ENCODE measurements at regions not wholly inside any gene's neighbourhood (a gene's known extent, or its start where the extent isn't known, plus 50 kb on each side); places are given as distances from the start of the nearest gene placed in this dataset.

GRCh38 chr15:62881056-62881455 is 161.5 kb upstream of the TPM1 start:
- no peak for DNase-seq (ENCODE audit: low read depth)
- no peak overlapping the region for H3K4me3 ChIP-seq (ENCODE audit: control insufficient read depth, low read depth, low read length)
- TF ChIP-seq CTCF (IDR thresholded peaks at IDR 0.05; ENCODE audit: control insufficient read depth, insufficient read depth, low read depth, low read length, missing control alignments) = no peak

- H3K4me3 ChIP-seq (ENCODE audit: control insufficient read depth, low read depth, low read length) = no peak overlapping the region
- TF ChIP-seq CTCF (IDR thresholded peaks at IDR 0.05; ENCODE audit: control insufficient read depth, insufficient read depth, low read depth, low read length, missing control alignments) = no peak
- DNase-seq (ENCODE audit: low read depth) = peak; percentile 99
Observed at GRCh38 chr15:62883938-62884479, 158.5 kb upstream of the TPM1 start.

GRCh38 chr15:62886431-62887071 is 156.0 kb upstream of the TPM1 start:
- TF ChIP-seq CTCF (IDR thresholded peaks at IDR 0.05; ENCODE audit: control insufficient read depth, insufficient read depth, low read depth, low read length, missing control alignments) = no peak
- H3K4me3 ChIP-seq (ENCODE audit: control insufficient read depth, low read depth, low read length) = peak overlapping the region; percentile 10
- DNase-seq (ENCODE audit: low read depth) = no peak

- H3K4me3 ChIP-seq (ENCODE audit: control insufficient read depth, low read depth, low read length) = peak overlapping the region; percentile 10
- no peak for DNase-seq (ENCODE audit: low read depth)
- TF ChIP-seq CTCF (IDR thresholded peaks at IDR 0.05; ENCODE audit: control insufficient read depth, insufficient read depth, low read depth, low read length, missing control alignments) = no peak
Observed at GRCh38 chr15:62887113-62887570, 155.4 kb upstream of the TPM1 start.

GRCh38 chr15:62888623-62889022 is 153.9 kb upstream of the TPM1 start:
- H3K4me3 ChIP-seq (ENCODE audit: control insufficient read depth, low read depth, low read length) = no peak overlapping the region
- DNase-seq (ENCODE audit: low read depth) = no peak
- TF ChIP-seq CTCF (IDR thresholded peaks at IDR 0.05; ENCODE audit: control insufficient read depth, insufficient read depth, low read depth, low read length, missing control alignments) = no peak

- DNase-seq (ENCODE audit: low read depth) = no peak
- no peak for TF ChIP-seq CTCF (IDR thresholded peaks at IDR 0.05; ENCODE audit: control insufficient read depth, insufficient read depth, low read depth, low read length, missing control alignments)
- no peak overlapping the region for H3K4me3 ChIP-seq (ENCODE audit: control insufficient read depth, low read depth, low read length)
Observed at GRCh38 chr15:62889141-62889661, 153.3 kb upstream of the TPM1 start.

Data from AG09309 (cell line).